Astrocyte of the cerebellum (primary cell): ENCODE measurements at regions not wholly inside any gene's neighbourhood (a gene's known extent, or its start where the extent isn't known, plus 50 kb on each side); places are given as distances from the start of the nearest gene placed in this dataset.

ENCODE experiments used
- DNase-seq: peaks from one replicate; pipeline ENCODE4 v3.0.0-alpha.2; 2011; ENCODE audit warnings: low read depth
- H3K4me3 ChIP-seq: 2 replicates; pipeline ENCODE4 v1.5.1; 2011; ENCODE audit warnings: mild to moderate bottlenecking, low read depth, low read length, moderate library complexity
- in situ Hi-C: cut with HindIII; loops from 2 replicates; pipeline ENCODE4 v1.10.0; 2017; ENCODE audit warnings: low sequenced_read_pairs
- TF ChIP-seq, protein P1 (sequence below): IDR thresholded peaks from 2 replicates; pipeline ENCODE4 v1.5.1; 2012; ENCODE audit warnings: low read length, low read depth, moderate library complexity, mild to moderate bottlenecking; ENCODE audit errors: missing control alignments

DNA sequence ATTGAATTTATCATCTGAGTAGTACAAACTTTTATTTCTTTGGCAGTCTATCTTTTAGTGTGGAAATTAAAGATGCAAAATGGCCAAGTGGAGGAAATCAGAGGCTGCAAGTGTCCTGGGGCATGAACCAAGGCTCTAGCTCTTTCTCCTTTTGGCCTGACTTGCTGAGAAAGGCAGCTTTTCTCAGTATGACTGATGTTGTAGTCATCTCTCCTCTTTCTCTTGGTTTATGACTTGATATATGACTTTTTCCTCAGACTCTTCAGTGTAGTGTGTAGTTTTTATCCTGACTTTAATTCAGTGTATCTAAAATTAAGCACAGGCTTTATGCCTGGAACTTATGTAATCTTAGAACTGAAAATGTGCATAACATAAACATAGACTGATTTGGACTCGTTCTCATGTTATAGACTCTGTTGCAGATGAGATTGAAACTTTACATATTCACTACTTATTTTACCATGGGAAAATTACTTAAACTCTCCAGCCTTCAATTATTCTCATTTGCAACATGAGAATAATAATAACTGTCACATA lies 65.7 kb downstream of the SLITRK5 start:
- no peak overlapping the region for H3K4me3 ChIP-seq
- DNase-seq, result no peak
- TF ChIP-seq, protein P1, sequence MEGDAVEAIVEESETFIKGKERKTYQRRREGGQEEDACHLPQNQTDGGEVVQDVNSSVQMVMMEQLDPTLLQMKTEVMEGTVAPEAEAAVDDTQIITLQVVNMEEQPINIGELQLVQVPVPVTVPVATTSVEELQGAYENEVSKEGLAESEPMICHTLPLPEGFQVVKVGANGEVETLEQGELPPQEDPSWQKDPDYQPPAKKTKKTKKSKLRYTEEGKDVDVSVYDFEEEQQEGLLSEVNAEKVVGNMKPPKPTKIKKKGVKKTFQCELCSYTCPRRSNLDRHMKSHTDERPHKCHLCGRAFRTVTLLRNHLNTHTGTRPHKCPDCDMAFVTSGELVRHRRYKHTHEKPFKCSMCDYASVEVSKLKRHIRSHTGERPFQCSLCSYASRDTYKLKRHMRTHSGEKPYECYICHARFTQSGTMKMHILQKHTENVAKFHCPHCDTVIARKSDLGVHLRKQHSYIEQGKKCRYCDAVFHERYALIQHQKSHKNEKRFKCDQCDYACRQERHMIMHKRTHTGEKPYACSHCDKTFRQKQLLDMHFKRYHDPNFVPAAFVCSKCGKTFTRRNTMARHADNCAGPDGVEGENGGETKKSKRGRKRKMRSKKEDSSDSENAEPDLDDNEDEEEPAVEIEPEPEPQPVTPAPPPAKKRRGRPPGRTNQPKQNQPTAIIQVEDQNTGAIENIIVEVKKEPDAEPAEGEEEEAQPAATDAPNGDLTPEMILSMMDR, result no peak
- in situ Hi-C loops, result no loop called here

DNA sequence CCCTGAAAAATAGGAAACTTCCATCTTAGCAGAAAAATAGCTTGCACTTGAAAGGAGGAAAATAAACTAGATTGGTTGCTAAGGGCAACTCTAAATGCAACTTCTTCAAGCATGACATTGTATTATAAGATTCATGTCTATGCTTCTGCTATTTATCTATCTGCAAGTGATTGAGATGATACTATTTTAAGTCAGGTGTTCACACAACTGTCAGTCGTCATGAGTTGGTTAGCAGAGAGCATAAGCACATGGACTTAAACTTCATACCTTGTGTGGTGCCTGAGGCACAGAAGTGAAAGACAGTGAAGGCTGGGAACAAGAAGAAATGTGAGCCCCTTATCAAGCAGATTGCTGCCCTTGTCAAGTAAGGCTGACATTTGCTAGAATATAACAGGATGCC lies 82.9 kb downstream of the SLITRK5 start:
- in situ Hi-C loops, result no loop called here
- DNase-seq, result no peak
- TF ChIP-seq, protein P1, result no peak
- no peak overlapping the region for H3K4me3 ChIP-seq

DNA sequence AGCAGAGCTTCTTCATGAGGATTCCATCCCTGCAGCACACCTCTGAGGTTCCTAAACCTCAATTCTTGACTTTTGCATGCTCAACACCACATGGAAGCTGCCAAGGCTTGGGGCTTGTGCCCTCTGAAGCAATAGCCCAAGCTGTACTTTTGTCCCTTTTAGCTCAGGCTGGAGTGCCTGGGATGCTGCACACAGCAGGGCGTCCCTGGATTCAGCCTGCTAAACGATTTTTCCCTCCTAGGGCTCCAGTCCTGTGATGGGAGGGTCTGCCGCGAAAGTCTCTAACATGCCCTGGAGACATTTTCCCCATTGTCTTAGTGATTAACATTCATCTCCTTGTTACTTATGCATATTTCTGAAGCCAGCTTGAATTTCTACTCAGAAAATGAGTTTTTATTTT lies 98.3 kb downstream of the SLITRK5 start:
- DNase-seq, result no peak
- H3K4me3 ChIP-seq, result no peak overlapping the region
- TF ChIP-seq, protein P1, result no peak
- in situ Hi-C loops, result no loop called here

DNA sequence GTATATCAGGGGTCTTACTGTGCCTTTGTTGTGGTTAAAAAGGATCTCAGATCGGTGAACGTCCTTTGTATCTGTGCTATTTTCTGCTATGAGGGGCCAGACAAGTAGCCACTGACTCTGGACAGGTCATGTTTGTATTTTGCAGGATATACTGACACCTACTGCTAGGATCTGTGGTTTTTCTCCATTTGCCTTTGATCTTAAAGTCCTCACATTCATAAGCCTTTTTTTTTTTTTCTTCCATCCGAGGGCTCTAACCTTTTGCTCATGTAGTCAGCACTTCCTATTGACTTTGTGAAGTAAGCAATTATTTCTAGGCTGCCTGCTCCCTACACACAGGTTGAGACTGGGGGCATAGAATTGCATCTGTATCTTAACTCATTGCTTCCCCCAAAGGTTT lies 106.2 kb downstream of the SLITRK5 start:
- TF ChIP-seq, protein P1, result peak; percentile 14
- in situ Hi-C loops, result no loop called here
- no peak overlapping the region for H3K4me3 ChIP-seq
- peak; percentile 12 for DNase-seq

DNA sequence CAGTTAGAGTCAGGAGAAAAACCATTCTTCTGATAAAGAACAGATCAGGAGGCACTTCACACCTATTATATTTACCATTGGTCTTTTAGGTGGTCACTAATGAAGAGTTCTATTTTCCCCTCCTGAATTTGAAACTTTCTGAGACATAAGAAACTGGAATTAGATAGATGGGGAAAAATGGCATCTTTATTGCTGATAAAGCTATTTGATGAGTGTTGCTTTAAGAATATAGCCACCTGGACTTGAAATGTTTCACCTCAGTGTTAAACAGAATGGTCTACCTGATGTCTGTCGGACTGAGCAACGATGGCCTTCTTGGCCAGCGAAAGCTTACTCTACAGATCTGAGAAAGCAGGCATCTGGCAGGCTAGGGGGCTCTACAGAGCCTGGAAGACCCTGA lies 107.0 kb downstream of the SLITRK5 start:
- TF ChIP-seq, protein P1, result no peak
- in situ Hi-C loops, result no loop called here
- DNase-seq, result no peak
- no peak overlapping the region for H3K4me3 ChIP-seq

DNA sequence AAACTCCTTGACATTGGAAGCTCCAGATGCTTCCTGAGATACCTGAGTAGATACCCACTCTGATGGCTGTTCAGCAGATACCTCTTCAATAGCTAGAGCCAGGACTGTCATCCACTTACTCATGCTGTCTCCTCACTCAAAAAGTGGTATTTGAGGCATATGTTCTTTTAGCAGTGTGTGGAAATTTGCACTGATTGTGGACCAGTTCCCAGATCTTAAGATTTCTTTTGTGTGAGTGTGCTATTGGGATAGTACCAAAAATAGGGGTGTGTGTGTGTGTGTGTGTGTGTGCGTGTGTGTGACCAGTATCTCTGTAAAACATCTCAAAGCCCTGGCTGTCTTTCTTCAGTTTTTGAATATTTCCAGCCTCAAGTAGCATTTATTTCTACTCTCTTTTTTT lies 108.3 kb downstream of the SLITRK5 start:
- H3K4me3 ChIP-seq, result no peak overlapping the region
- in situ Hi-C loops, result no loop called here
- no peak for DNase-seq
- TF ChIP-seq, protein P1, result no peak

DNA sequence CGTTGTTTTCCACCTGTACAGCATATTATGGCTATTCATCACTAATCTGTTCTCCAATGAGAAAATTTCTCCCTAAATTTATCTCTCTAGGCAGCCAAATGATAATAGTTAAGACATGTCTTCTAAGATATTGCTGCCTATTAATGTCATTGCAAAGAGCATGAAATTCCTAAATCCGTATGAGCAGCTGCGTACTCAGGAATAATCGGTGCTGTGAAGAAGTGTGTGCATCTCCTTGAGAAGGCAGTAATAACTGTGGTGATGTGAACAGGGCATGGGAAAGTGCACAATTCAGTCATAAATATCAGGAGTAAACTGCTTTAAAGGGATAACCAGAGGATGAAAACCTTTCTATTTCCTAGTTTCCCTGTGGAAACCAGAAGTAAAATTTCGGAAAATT lies 112.2 kb downstream of the SLITRK5 start:
- in situ Hi-C loops, result no loop called here
- H3K4me3 ChIP-seq, result no peak overlapping the region
- TF ChIP-seq, protein P1, result no peak
- DNase-seq, result no peak
